HG03460 (cell line): ENCODE measurements at regions not wholly inside any gene's neighbourhood (a gene's known extent, or its start where the extent isn't known, plus 50 kb on each side); places are given as distances from the start of the nearest gene placed in this dataset.
"Not testable (repeated sequence)": the region's sequence is repeated elsewhere in the genome, so short reads cannot be mapped to it uniquely, and the experiment has no call there.

Experiments
- ATAC-seq: cut with Tn5 transposase; IDR thresholded peaks from one replicate; pipeline ENCODE4 v1.9.1; 2021; ENCODE audit not compliant: unreplicated experiment

GRCh38 chr12:127140864-127141484 lies 1126.0 kb upstream of the TMEM132C start:
- not testable (repeated sequence) for ATAC-seq

GRCh38 chr12:127143020-127143419 lies 1124.0 kb upstream of the TMEM132C start:
- ATAC-seq: no peak

- no peak for ATAC-seq
Observed at GRCh38 chr12:127144770-127145169, 1122.2 kb upstream of the TMEM132C start.

- no peak for ATAC-seq
Observed at GRCh38 chr12:127145241-127145928, 1121.6 kb upstream of the TMEM132C start.

GRCh38 chr12:127145929-127146789 lies 1120.8 kb upstream of the TMEM132C start:
- no peak for ATAC-seq

- no peak for ATAC-seq
Observed at GRCh38 chr12:127146991-127147718, 1119.8 kb upstream of the TMEM132C start.

GRCh38 chr12:127147724-127148123 lies 1119.2 kb upstream of the TMEM132C start:
- ATAC-seq: no peak

GRCh38 chr12:127148318-127148717 lies 1118.7 kb upstream of the TMEM132C start:
- ATAC-seq: no peak

- ATAC-seq: no peak
Observed at GRCh38 chr12:127149226-127149964, 1117.6 kb upstream of the TMEM132C start.

GRCh38 chr12:127150028-127150427 lies 1116.9 kb upstream of the TMEM132C start:
- ATAC-seq: no peak

- ATAC-seq: no peak
Observed at GRCh38 chr12:127150479-127150878, 1116.5 kb upstream of the TMEM132C start.

GRCh38 chr12:127150956-127151355 lies 1116.0 kb upstream of the TMEM132C start:
- no peak for ATAC-seq

GRCh38 chr12:127153996-127154395 lies 1113.0 kb upstream of the TMEM132C start:
- ATAC-seq: no peak

- not testable (repeated sequence) for ATAC-seq
Observed at GRCh38 chr12:127154830-127155229, 1112.1 kb upstream of the TMEM132C start.

- ATAC-seq: not testable (repeated sequence)
Observed at GRCh38 chr12:127155935-127156619, 1110.9 kb upstream of the TMEM132C start.

- not testable (repeated sequence) for ATAC-seq
Observed at GRCh38 chr12:127157501-127158366, 1109.2 kb upstream of the TMEM132C start.

- no peak for ATAC-seq
Observed at GRCh38 chr12:127158385-127159061, 1108.4 kb upstream of the TMEM132C start.

- no peak for ATAC-seq
Observed at GRCh38 chr12:127161466-127161865, 1105.5 kb upstream of the TMEM132C start.
